A549 (cell line): ENCODE measurements at regions not wholly inside any gene's neighbourhood (a gene's known extent, or its start where the extent isn't known, plus 50 kb on each side); places are given as distances from the start of the nearest gene placed in this dataset.

Experiments used
- MYC ChIP-seq: IDR thresholded peaks from 2 replicates; pipeline ENCODE4 v1.6.1; 2012; ENCODE audit warnings: mild to moderate bottlenecking, inconsistent platforms, low read length, improper control_type of control experiment, borderline replicate concordance
- ZNF302 ChIP-seq: fragments of 250-450 bp; sonication (Bioruptor Pico); IDR thresholded peaks from 2 replicates; pipeline ENCODE4 v1.9.0; 2021; ENCODE audit warnings: inconsistent platforms, mild to moderate bottlenecking, moderate library complexity
- TF ChIP-seq, protein P1 (sequence below): IDR thresholded peaks from 2 replicates; pipeline ENCODE4 v1.6.1; 2012
- TF ChIP-seq, protein P2 (sequence below): fragments of >200 bp; sonication (Bioruptor Twin); formaldehyde crosslinking; IDR thresholded peaks from 3 replicates; pipeline ENCODE4 v1.5.1; 2016

DNA sequence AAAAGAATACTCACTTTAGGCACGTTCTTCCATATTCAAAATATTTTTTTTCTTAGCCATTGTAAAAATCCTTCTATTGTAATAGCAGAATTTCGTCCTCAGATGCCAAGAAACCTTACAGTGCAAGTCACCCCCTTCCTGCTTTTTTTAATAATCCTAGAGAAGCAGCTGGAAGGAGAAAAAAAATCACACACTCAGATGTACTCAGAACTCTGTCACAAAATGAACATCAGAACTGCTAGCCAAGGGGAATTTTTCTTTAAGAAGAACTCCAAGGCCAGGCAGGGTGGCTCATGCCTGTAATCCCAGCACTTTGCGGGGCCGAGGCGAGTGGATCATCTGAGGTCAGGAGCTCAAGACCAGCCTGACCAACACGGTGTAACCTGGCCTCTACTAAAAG is 127.3 kb upstream of the SPATS2L start:
- TF ChIP-seq, protein P1, sequence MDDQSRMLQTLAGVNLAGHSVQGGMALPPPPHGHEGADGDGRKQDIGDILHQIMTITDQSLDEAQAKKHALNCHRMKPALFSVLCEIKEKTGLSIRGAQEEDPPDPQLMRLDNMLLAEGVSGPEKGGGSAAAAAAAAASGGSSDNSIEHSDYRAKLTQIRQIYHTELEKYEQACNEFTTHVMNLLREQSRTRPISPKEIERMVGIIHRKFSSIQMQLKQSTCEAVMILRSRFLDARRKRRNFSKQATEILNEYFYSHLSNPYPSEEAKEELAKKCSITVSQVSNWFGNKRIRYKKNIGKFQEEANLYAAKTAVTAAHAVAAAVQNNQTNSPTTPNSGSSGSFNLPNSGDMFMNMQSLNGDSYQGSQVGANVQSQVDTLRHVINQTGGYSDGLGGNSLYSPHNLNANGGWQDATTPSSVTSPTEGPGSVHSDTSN, result no peak
- TF ChIP-seq, protein P2, sequence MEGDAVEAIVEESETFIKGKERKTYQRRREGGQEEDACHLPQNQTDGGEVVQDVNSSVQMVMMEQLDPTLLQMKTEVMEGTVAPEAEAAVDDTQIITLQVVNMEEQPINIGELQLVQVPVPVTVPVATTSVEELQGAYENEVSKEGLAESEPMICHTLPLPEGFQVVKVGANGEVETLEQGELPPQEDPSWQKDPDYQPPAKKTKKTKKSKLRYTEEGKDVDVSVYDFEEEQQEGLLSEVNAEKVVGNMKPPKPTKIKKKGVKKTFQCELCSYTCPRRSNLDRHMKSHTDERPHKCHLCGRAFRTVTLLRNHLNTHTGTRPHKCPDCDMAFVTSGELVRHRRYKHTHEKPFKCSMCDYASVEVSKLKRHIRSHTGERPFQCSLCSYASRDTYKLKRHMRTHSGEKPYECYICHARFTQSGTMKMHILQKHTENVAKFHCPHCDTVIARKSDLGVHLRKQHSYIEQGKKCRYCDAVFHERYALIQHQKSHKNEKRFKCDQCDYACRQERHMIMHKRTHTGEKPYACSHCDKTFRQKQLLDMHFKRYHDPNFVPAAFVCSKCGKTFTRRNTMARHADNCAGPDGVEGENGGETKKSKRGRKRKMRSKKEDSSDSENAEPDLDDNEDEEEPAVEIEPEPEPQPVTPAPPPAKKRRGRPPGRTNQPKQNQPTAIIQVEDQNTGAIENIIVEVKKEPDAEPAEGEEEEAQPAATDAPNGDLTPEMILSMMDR, result no peak
- TF ChIP-seq ZNF302 (CRISPR knock-in tag) (no peak), MYC (no peak)
